Adrenal gland (tissue), 9 donors: ENCODE measurements at regions not wholly inside any gene's neighbourhood (a gene's known extent, or its start where the extent isn't known, plus 50 kb on each side); places are given as distances from the start of the nearest gene placed in this dataset.

ENCODE experiments used
- DNase-seq, 7 donors: peaks; one replicate each; pipeline ENCODE4 v3.0.0-alpha.2; 2019 to 2020
- H3K27ac ChIP-seq, 5 donors: fragments of 200-600 bp; sonication (generic) in 4 of 5; 1 replicate in 3 of 5; 2 replicates in 2 of 5; pipeline versions ENCODE4 v1.5.1 to v1.8.0; 2016 to 2020; ENCODE audit warnings: mild to moderate bottlenecking in 1 of 5
- H3K27me3 ChIP-seq: fragments of 200-600 bp; 2 replicates; pipeline ENCODE4 v1.8.0; 2021
- H3K36me3 ChIP-seq, 2 donors: fragments of 200-600 bp; replicated peaks in 1 of 2; 1 replicate in 1 of 2; 2 replicates in 1 of 2; pipeline versions ENCODE4 v1.5.1 to v1.8.0; 2018 to 2022
- H3K4me1 ChIP-seq, 2 donors: fragments of 200-600 bp; replicated peaks in 1 of 2; 1 replicate in 1 of 2; 2 replicates in 1 of 2; pipeline versions ENCODE4 v1.5.1 to v1.8.0; 2018 to 2021
- H3K4me3 ChIP-seq, 4 donors: fragments of 200-600 bp; sonication (generic) in 3 of 4; one replicate each; pipeline ENCODE4 v1.5.1; 2016 to 2018
- H3K9me3 ChIP-seq, 3 donors: fragments of 200-600 bp; sonication (generic) in 1 of 3; replicated peaks in 1 of 3; 1 replicate in 2 of 3; 2 replicates in 1 of 3; pipeline versions ENCODE4 v1.5.1 to v1.8.0; 2016 to 2021
- CTCF ChIP-seq, 6 experiments: fragments of 450-650 bp in 4 of 6; fragments of 200-600 bp in 2 of 6; sonication (generic) in 1 of 6; IDR thresholded peaks; 1 replicate in 5 of 6; 2 replicates in 1 of 6; pipeline versions ENCODE4 v1.5.1 to v1.8.0; 2016 to 2021; ENCODE audit warnings: antibody characterized with exemption in 6 of 6, mild to moderate bottlenecking in 2 of 6, moderate library complexity in 1 of 6
- POLR2A ChIP-seq, 2 donors: fragments of 450-650 bp; IDR thresholded peaks; one replicate each; pipeline ENCODE4 v1.6.1; 2017; ENCODE audit warnings: antibody characterized with exemption in 2 of 2, mild to moderate bottlenecking in 2 of 2, moderate library complexity in 1 of 2
- WGBS, 4 donors: extraction: QIAGEN DNeasy Blood & Tissue Kit in 2 of 4; methylation state at CpG; one replicate each; pipeline versions ENCODE4 v1.1.5 to v1.1.7; 2013 to 2017; 5-methylcytosine and 5-hydroxymethylcytosine counted together
- intact Hi-C, 2 donors: fragments of 100-400 bp; cut with DNase I; formaldehyde crosslinking; loops; one replicate each; pipeline versions ENCODE4 v1.14.1 to v1.15.0; 2022 to 2023
- donor health status: healthy with polysubstance abuse.
- donor health status: Bipolar disorder and iron deficiency.
- donor health status: DM: yes; HTN: yes; CAD: no.
- donor health status: DM: no; HTN: no; CAD: no.
- donor health status: DM: no; HTN: no; CAD: no.

- intact Hi-C loops: no loop called here
- no peak for DNase-seq
- no peak overlapping the region for H3K27ac ChIP-seq
- no peak overlapping the region for H3K4me3 ChIP-seq
- H3K9me3 ChIP-seq: no peaks in the 10 kb centered on the region
- no peaks in the 10 kb centered on the region for H3K36me3 ChIP-seq
- H3K4me1 ChIP-seq: no peaks in the 10 kb centered on the region
- TF ChIP-seq POLR2A (IDR thresholded peaks at IDR 0.05): no peak
- no peak for TF ChIP-seq CTCF (IDR thresholded peaks at IDR 0.05)
- H3K27me3 ChIP-seq: no peaks in the 10 kb centered on the region
Observed at GRCh38 chr3:74516019-74516418, 98.4 kb downstream of the CNTN3 start.

GRCh38 chr3:74515451-74515850, 99.0 kb downstream of the CNTN3 start:
- no peak overlapping the region for H3K27ac ChIP-seq
- no peak for DNase-seq
- no peaks in the 10 kb centered on the region for H3K9me3 ChIP-seq
- H3K4me1 ChIP-seq: no peaks in the 10 kb centered on the region
- no peak for TF ChIP-seq POLR2A (IDR thresholded peaks at IDR 0.05)
- no peak for TF ChIP-seq CTCF (IDR thresholded peaks at IDR 0.05)
- WGBS, 4 donors: 75 to 89% (median 84%) methylated on average over 3 of the region's 3 CpGs
- H3K27me3 ChIP-seq: no peaks in the 10 kb centered on the region
- no peaks in the 10 kb centered on the region for H3K36me3 ChIP-seq
- H3K4me3 ChIP-seq: no peak overlapping the region
- intact Hi-C loops: no loop called here

- no peak for DNase-seq
- Histone ChIP-seq H3K4me3 (no peak overlapping the region), H3K9me3 (no peaks in the 10 kb centered on the region), H3K27me3 (no peaks in the 10 kb centered on the region), H3K4me1 (no peaks in the 10 kb centered on the region), H3K36me3 (no peaks in the 10 kb centered on the region), H3K27ac (no peak overlapping the region)
- no peak for TF ChIP-seq CTCF (IDR thresholded peaks at IDR 0.05)
- no peak for TF ChIP-seq POLR2A (IDR thresholded peaks at IDR 0.05)
- intact Hi-C loops: no loop called here
Observed at GRCh38 chr3:74511078-74511477, 103.4 kb downstream of the CNTN3 start.

GRCh38 chr3:74510261-74510818, 104.1 kb downstream of the CNTN3 start:
- 76 to 83% (median 78%) methylated on average over 5 of the region's 5 CpGs for WGBS, 4 donors

More at GRCh38 chr3:74510261-74510818, 104.1 kb downstream of the CNTN3 start:
- no peak overlapping the region for H3K27ac ChIP-seq
- DNase-seq: no peak
- H3K9me3 ChIP-seq: no peaks in the 10 kb centered on the region
- no peaks in the 10 kb centered on the region for H3K36me3 ChIP-seq
- H3K4me1 ChIP-seq: no peaks in the 10 kb centered on the region
- intact Hi-C loops: no loop called here
- H3K4me3 ChIP-seq: no peak overlapping the region
- no peaks in the 10 kb centered on the region for H3K27me3 ChIP-seq
- no peak for TF ChIP-seq POLR2A (IDR thresholded peaks at IDR 0.05)
- no peak for TF ChIP-seq CTCF (IDR thresholded peaks at IDR 0.05)
